GM18867 (cell line): ENCODE measurements at regions not wholly inside any gene's neighbourhood (a gene's known extent, or its start where the extent isn't known, plus 50 kb on each side); places are given as distances from the start of the nearest gene placed in this dataset.
"Not testable (repeated sequence)": the region's sequence is repeated elsewhere in the genome, so short reads cannot be mapped to it uniquely, and the experiment has no call there.

Source experiments
- ATAC-seq: cut with Tn5 transposase; IDR thresholded peaks from one replicate; pipeline ENCODE4 v1.9.1; 2021; ENCODE audit warnings: mild to moderate bottlenecking, moderate library complexity; ENCODE audit not compliant: unreplicated experiment

- ATAC-seq, result peak; percentile 97
Observed at GRCh38 chr2:8252997-8253694, 428.7 kb upstream of the ID2 start.

GRCh38 chr2:8253781-8254180 lies 428.1 kb upstream of the ID2 start:
- ATAC-seq, result peak; percentile 6

GRCh38 chr2:8254214-8254613 lies 427.6 kb upstream of the ID2 start:
- not testable (repeated sequence) for ATAC-seq

- no peak for ATAC-seq
Observed at GRCh38 chr2:8254791-8255447, 426.9 kb upstream of the ID2 start.

- ATAC-seq, result no peak
Observed at GRCh38 chr2:8255448-8255800, 426.4 kb upstream of the ID2 start.

GRCh38 chr2:8256905-8257304 lies 425.0 kb upstream of the ID2 start:
- no peak for ATAC-seq

- ATAC-seq, result no peak
Observed at GRCh38 chr2:8257502-8257901, 424.4 kb upstream of the ID2 start.

GRCh38 chr2:8258406-8258805 lies 423.4 kb upstream of the ID2 start:
- ATAC-seq, result no peak

- no peak for ATAC-seq
Observed at GRCh38 chr2:8259106-8259840, 422.6 kb upstream of the ID2 start.

GRCh38 chr2:8259841-8260178 lies 422.0 kb upstream of the ID2 start:
- ATAC-seq, result no peak

GRCh38 chr2:8260213-8260612 lies 421.6 kb upstream of the ID2 start:
- ATAC-seq, result no peak

GRCh38 chr2:8263901-8264300 lies 418.0 kb upstream of the ID2 start:
- no peak for ATAC-seq

GRCh38 chr2:8264981-8265380 lies 416.9 kb upstream of the ID2 start:
- ATAC-seq, result no peak

GRCh38 chr2:8265476-8266226 lies 416.2 kb upstream of the ID2 start:
- ATAC-seq, result no peak

GRCh38 chr2:8266563-8266962 lies 415.3 kb upstream of the ID2 start:
- ATAC-seq, result no peak

- no peak for ATAC-seq
Observed at GRCh38 chr2:8267048-8267447, 414.8 kb upstream of the ID2 start.

GRCh38 chr2:8267721-8268120 lies 414.1 kb upstream of the ID2 start:
- ATAC-seq, result no peak

- ATAC-seq, result no peak
Observed at GRCh38 chr2:8268172-8268783, 413.6 kb upstream of the ID2 start.

GRCh38 chr2:8270699-8271098 lies 411.2 kb upstream of the ID2 start:
- ATAC-seq, result no peak

GRCh38 chr2:8271461-8271860 lies 410.4 kb upstream of the ID2 start:
- ATAC-seq, result no peak

- no peak for ATAC-seq
Observed at GRCh38 chr2:8276026-8276425, 405.8 kb upstream of the ID2 start.
